Prostate gland (tissue), 2 donors: ENCODE measurements at regions not wholly inside any gene's neighbourhood (a gene's known extent, or its start where the extent isn't known, plus 50 kb on each side); places are given as distances from the start of the nearest gene placed in this dataset.

ENCODE experiments used
- CTCF ChIP-seq, 4 experiments: fragments of 200-600 bp in 2 of 4; fragments of 450-650 bp in 2 of 4; sonication (generic) in 2 of 4; IDR thresholded peaks; 1 replicate in 3 of 4; 2 replicates in 1 of 4; pipeline ENCODE4 v1.5.1; 2016 to 2019; ENCODE audit warnings: antibody characterized with exemption in 4 of 4, mild to moderate bottlenecking in 2 of 4, moderate library complexity in 2 of 4
- POLR2A ChIP-seq: fragments of 450-650 bp; IDR thresholded peaks from one replicate; pipeline ENCODE4 v1.6.1; 2016; ENCODE audit warnings: antibody characterized with exemption, mild to moderate bottlenecking

DNA sequence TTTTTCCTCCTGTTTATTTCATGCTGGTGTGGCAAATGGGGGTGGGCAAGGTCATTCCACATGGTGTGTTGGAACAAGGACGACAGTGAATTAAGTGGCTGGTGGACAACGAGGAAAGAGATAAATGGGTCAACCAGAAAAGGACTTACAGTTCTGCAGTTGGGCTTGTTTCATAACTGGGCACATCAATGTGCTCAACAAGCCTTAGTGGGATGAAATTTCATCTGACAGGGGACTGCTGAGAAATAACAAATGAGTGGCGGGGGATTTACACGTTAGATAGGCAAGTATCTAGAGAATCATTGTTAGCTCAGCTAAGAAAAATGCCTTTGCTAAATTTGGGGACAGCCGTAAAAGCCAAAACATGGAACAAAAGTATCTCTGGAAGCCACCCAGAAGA lies 163.6 kb downstream of the NRN1 start:
- TF ChIP-seq CTCF (IDR thresholded peaks at IDR 0.05) (no peak), POLR2A (no peak)
